GM12873 (cell line): ENCODE measurements at regions not wholly inside any gene's neighbourhood (a gene's known extent, or its start where the extent isn't known, plus 50 kb on each side); places are given as distances from the start of the nearest gene placed in this dataset.

Experiments
- CTCF ChIP-seq: IDR thresholded peaks from 2 replicates; pipeline ENCODE4 v1.5.1; 2012; ENCODE audit warnings: low read depth, mild to moderate bottlenecking, moderate library complexity, low read length, control low read depth; ENCODE audit not compliant: insufficient read depth; ENCODE audit errors: missing control alignments

- no peak for TF ChIP-seq CTCF
Observed at GRCh38 chr15:96410175-96411055, 79.9 kb downstream of the NR2F2 start.

GRCh38 chr15:96411056-96412031, 80.8 kb downstream of the NR2F2 start:
- no peak for TF ChIP-seq CTCF

- TF ChIP-seq CTCF = no peak
Observed at GRCh38 chr15:96412045-96412905, 81.8 kb downstream of the NR2F2 start.

GRCh38 chr15:96412906-96413231, 82.4 kb downstream of the NR2F2 start:
- TF ChIP-seq CTCF = no peak

- TF ChIP-seq CTCF = no peak
Observed at GRCh38 chr15:96413657-96414056, 83.2 kb downstream of the NR2F2 start.

- no peak for TF ChIP-seq CTCF
Observed at GRCh38 chr15:96414875-96415274, 84.4 kb downstream of the NR2F2 start.
